ENCODE measurements at regions not wholly inside any gene's neighbourhood (a gene's known extent, or its start where the extent isn't known, plus 50 kb on each side); places are given as distances from the start of the nearest gene placed in this dataset.

GRCh38 chr2:217068677-217069250 is 208.9 kb upstream of the TNP1 start:
- DNase-seq: no peak

- DNase-seq: no peak
These were observed 207.9 kb upstream of the TNP1 start for GRCh38 chr2:217067787-217068186.

DNA sequence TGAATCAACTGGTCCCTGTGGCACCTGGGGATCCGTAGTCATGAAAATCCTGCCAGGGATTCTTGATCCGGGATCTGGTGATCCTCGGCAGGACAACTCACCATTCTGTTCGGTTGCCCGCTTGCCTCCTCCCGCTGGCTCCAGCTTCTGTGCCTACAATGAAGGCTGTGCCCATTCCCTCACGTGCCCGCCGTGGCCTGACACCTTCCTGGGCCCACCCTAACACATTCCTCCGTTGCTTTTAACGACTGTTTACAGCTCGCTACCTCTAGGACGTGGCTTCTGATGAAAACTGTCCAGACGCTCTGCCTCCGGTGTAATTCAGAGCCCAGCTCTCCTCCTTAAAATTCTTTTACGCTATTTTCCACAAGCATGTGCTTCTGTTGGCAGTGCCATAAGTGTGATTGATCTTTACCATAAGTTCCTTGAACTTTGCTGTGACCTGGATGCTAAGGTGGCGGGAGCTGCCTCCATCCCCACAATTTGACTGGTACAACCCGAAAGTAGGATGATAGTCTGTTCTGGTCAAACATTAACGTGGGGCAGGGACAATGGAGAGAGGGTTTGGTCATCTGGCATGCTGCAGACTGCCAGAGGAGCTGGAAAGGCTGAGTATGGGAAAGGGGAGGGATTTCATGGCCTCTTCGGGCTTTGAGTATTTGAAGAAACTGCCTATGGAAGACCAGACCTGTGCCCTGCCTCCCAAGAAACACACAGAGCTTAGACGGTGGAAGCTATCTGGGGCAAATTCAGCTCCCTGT is 206.8 kb upstream of the TNP1 start:
- no peak for DNase-seq

DNA sequence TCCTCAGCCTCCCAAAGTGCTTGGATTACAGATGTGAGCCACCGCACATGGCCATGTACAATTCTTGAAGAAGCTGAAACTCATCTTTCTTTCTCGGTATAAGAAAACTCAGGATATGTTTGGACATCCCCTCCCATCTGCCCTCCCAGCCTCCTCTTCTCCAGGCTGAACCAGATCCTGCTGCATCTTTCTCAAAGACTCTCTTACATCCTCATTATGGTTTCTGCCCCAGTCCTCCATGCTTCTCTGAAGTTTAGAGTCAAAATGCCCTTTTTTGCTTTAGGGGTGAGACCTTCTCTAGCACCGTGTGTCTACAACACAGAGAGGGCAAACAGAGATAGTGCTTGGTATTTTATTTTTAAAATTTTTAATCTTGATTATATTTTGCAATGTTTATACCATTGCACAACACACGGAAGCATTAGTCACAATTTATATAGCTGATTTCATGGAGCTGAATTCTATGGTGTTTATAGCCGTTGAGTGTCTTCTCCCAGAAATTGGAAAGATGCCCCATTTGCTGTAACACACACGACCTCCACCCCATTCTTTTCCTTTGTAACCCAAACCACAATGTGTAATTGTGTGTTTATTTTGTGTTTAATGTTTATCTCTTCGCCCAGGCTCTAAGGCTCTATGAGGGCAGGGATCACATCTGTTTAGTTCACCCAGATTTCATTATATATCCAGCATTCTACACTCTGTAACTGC is 206.0 kb upstream of the TNP1 start:
- DNase-seq: no peak

DNA sequence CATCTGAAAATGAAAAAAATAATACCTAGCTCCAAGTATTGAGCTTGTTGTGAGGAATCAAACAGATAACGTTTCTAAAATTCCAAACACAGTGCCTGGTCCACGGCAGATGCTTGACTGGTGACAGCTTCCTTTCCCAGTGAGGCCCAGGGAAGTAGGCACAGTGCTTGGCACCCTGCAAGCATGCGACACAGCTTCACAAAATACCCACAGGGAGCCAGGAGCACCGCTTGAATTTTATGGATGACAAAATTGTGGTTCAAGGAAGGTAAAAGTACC is 205.1 kb upstream of the TNP1 start:
- no peak for DNase-seq

DNA sequence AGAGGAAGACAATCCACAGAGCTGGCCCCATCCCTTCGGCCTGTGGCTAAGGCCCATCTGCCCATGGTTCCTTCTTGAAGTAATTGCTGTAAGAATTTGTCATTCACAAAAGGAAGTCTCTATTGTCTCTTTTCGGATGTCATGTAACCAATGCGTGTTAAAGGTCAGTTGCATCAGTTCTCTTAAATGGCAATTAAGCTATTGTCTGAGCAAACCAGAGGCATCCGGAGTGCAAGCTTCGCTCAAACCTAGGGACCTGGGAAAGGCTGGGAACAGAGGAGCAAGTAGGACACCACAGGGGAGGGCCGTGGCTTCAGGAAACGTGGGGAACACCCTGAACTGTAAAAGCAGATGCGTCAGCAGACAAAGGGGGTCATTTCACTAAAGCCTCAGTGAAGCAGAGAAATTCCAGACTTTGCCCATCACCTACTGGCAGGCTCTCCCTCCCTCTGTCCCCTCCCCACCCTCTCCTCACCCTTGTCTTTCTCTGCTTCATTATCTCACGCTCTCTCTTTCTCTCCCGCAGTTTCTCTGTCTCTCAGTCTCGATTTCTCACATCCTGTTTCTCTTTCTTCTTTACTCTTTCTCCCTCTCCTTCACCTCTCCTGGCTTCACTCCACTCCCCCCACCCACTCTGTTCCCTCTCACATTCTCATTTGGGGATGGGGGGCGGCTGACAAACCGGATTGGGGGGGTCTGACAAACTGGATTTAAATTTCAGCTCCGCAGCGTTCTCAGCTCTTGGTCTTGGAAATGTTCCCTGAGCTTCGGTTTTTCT is 204.6 kb upstream of the TNP1 start:
- DNase-seq: no peak

- no peak for DNase-seq
These were observed 203.4 kb upstream of the TNP1 start for GRCh38 chr2:217063238-217063755.

- no peak for DNase-seq
These were observed 202.9 kb upstream of the TNP1 start for GRCh38 chr2:217062768-217063167.

GRCh38 chr2:217061916-217062505 is 202.1 kb upstream of the TNP1 start:
- no peak for DNase-seq

DNA sequence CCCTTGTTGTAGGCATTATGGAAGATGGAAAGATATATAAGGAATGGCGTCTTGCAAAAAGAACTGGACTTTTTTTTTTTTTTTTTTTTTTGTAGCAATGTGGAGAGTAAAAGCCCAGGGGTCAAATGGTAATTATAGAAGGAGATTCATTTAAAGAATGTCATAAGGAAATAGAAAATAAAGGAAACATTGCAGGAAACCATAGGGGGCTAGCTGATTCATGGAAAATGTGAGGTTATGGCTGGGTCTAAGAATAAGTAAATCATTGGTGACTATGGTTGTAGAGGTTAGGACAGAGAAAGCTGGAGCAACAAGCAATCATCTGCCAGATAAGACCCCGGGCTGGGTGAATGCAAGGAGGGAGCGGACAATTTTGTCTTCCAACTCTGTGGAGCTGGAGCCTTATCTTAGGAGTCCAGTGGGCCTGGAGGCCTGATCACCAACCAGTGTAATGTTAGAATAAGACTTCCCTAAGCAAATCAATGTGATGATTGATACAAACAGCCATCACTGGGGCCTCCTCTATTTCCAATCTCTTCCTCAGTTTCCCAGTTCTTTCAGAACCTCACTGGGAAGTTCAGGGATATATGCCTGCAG is 201.2 kb upstream of the TNP1 start:
- DNase-seq: no peak

GRCh38 chr2:217060516-217060915 is 200.7 kb upstream of the TNP1 start:
- DNase-seq: no peak

GRCh38 chr2:217058791-217059755 is 199.2 kb upstream of the TNP1 start:
- no peak for DNase-seq

- no peak for DNase-seq
These were observed 197.9 kb upstream of the TNP1 start for GRCh38 chr2:217057773-217058172.

GRCh38 chr2:217055624-217056023 is 195.8 kb upstream of the TNP1 start:
- no peak for DNase-seq

GRCh38 chr2:217054791-217055190 is 194.9 kb upstream of the TNP1 start:
- DNase-seq: no peak

GRCh38 chr2:217052856-217053577 is 193.2 kb upstream of the TNP1 start:
- no peak for DNase-seq

- DNase-seq: no peak
These were observed 191.6 kb upstream of the TNP1 start for GRCh38 chr2:217051416-217051815.

- DNase-seq: no peak
These were observed 190.1 kb upstream of the TNP1 start for GRCh38 chr2:217049956-217050355.

DNA sequence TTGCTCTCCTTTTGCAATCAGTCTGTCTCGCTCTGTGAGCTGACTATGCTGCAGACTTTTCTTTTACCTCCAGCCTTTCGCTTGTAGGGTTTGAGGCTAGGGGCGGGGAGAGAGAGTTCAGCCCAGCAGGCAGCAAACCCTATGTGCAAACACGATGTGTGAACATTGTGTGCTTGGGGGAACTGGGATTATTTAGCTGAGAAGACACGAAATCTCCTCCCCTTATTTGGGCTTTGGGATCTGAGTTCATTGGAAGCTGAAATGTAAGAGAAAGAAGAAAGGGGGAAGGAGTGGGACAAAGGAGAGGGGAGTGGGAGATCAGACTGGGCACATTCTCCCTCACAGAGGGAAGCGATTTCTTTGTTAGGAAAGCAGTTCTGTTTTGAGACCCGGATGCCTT is 189.6 kb upstream of the TNP1 start:
- DNase-seq: no peak

GRCh38 chr2:217048730-217049129 is 188.9 kb upstream of the TNP1 start:
- no peak for DNase-seq

GRCh38 chr2:217047631-217048030 is 187.8 kb upstream of the TNP1 start:
- DNase-seq: no peak
